Neural cell (in vitro differentiated cells): ENCODE measurements at regions not wholly inside any gene's neighbourhood (a gene's known extent, or its start where the extent isn't known, plus 50 kb on each side); places are given as distances from the start of the nearest gene placed in this dataset.

Experiments
- EP300 ChIP-seq: fragments of 450-650 bp; conservative IDR thresholded peaks from 2 replicates; pipeline ENCODE4 v1.6.1; 2014; ENCODE audit warnings: antibody characterized with exemption, mild to moderate bottlenecking, moderate library complexity; ENCODE audit not compliant: poor library complexity, severe bottlenecking
- EZH2 ChIP-seq: fragments of 200-600, 300-800 bp; shearing (Covaris generic), sonication (generic); IDR thresholded peaks from 2 replicates; pipeline ENCODE4 v1.6.1; 2014; ENCODE audit warnings: antibody characterized with exemption, low read length, borderline replicate concordance, mild to moderate bottlenecking; ENCODE audit not compliant: insufficient read depth, poor library complexity, severe bottlenecking
- MXI1 ChIP-seq: fragments of 450-650 bp; conservative IDR thresholded peaks from 2 replicates; pipeline ENCODE4 v1.6.1; 2014; ENCODE audit warnings: antibody characterized with exemption, mild to moderate bottlenecking; ENCODE audit not compliant: poor library complexity, severe bottlenecking
- POLR2AphosphoS5 ChIP-seq: IDR thresholded peaks from 2 replicates; pipeline ENCODE4 v1.6.1; 2012
- RAD21 ChIP-seq: fragments of 450-650 bp; conservative IDR thresholded peaks from 2 replicates; pipeline ENCODE4 v1.6.1; 2014; ENCODE audit warnings: antibody characterized with exemption, mild to moderate bottlenecking, moderate library complexity
- REST ChIP-seq: IDR thresholded peaks from 2 replicates; pipeline ENCODE4 v1.6.1; 2012; ENCODE audit warnings: borderline replicate concordance
- SMC3 ChIP-seq: fragments of 450-650 bp; conservative IDR thresholded peaks from 2 replicates; pipeline ENCODE4 v1.6.1; 2014; ENCODE audit warnings: antibody characterized with exemption, mild to moderate bottlenecking, moderate library complexity; ENCODE audit not compliant: poor library complexity
- TAF1 ChIP-seq: IDR thresholded peaks from 2 replicates; pipeline ENCODE4 v1.6.1; 2012; ENCODE audit warnings: low read depth
- TF ChIP-seq, protein P1 (sequence below): fragments of 450-650 bp; IDR thresholded peaks from 2 replicates; pipeline ENCODE4 v1.5.1; 2014; ENCODE audit warnings: antibody characterized with exemption, mild to moderate bottlenecking, moderate library complexity; ENCODE audit not compliant: poor library complexity, severe bottlenecking

- no peak for TF ChIP-seq EZH2
- TF ChIP-seq, protein P1, sequence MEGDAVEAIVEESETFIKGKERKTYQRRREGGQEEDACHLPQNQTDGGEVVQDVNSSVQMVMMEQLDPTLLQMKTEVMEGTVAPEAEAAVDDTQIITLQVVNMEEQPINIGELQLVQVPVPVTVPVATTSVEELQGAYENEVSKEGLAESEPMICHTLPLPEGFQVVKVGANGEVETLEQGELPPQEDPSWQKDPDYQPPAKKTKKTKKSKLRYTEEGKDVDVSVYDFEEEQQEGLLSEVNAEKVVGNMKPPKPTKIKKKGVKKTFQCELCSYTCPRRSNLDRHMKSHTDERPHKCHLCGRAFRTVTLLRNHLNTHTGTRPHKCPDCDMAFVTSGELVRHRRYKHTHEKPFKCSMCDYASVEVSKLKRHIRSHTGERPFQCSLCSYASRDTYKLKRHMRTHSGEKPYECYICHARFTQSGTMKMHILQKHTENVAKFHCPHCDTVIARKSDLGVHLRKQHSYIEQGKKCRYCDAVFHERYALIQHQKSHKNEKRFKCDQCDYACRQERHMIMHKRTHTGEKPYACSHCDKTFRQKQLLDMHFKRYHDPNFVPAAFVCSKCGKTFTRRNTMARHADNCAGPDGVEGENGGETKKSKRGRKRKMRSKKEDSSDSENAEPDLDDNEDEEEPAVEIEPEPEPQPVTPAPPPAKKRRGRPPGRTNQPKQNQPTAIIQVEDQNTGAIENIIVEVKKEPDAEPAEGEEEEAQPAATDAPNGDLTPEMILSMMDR = peak; percentile 87
- no peak for TF ChIP-seq POLR2AphosphoS5
- TF ChIP-seq MXI1 = no peak
- TF ChIP-seq SMC3 = peak; percentile 94
- TF ChIP-seq TAF1 = no peak
- peak; percentile 88 for TF ChIP-seq RAD21
- no peak for TF ChIP-seq REST
- TF ChIP-seq EP300 = no peak
Measured at GRCh38 chr5:15003511-15003920, 131.9 kb upstream of the ANKH start.
